K562 (cell line): ENCODE measurements at regions not wholly inside any gene's neighbourhood (a gene's known extent, or its start where the extent isn't known, plus 50 kb on each side); places are given as distances from the start of the nearest gene placed in this dataset.

Experiments used
- ATAC-seq: fragments of 200-7000 bp; cut with Tn5 transposase; 3 replicates; pipeline ENCODE4 v1.9.1; 2020; ENCODE audit warnings: moderate library complexity
- BruUV-seq: library from RNA; stranded (reverse); fragments of 400-500 nt; replicated peaks from 2 replicates; lab custom pipeline; 2021; lab: Mats Ljungman, UMichigan
- CTCF ChIA-PET: fragments of 300-600 bp; formaldehyde crosslinking; extraction: SDS; loops from one replicate; lab custom pipeline; 2021; ENCODE audit warnings: low intra/inter-chr PET ratio; lab: Yijun Ruan, JAX
- POLR2A ChIA-PET: fragments of 300-600, 350-650 bp; sonication (Branson Sonifier 250); formaldehyde crosslinking; extraction: SDS; loops from one replicate; lab custom pipeline; 2021; ENCODE audit warnings: antibody characterized with exemption, inconsistent platforms; lab: Yijun Ruan, JAX
- DNase-seq, 4 experiments: peaks; one replicate each; pipeline versions ENCODE4 v3.0.0 to v3.0.0-alpha.2; 2011 to 2018; ENCODE audit warnings: low spot score in 3 of 4, mixed read lengths in 3 of 4; ENCODE audit errors: extremely low read depth in 1 of 4
- FAIRE-seq: peaks from 2 replicates; lab custom pipeline; 2011; peaks lifted over from hg19 to GRCh38; lab: Jason Lieb, UNC
- H2AFZ ChIP-seq: 2 replicates; pipeline ENCODE4 v1.6.0; 2011; ENCODE audit warnings: low read depth, low read length, control low read depth, inconsistent platforms
- H3K27ac ChIP-seq: fragments of 200-600 bp; 3 replicates; pipeline ENCODE4 v1.8.0; 2011; ENCODE audit warnings: low read depth, mild to moderate bottlenecking, control low read depth, inconsistent platforms, low read length, moderate library complexity, mixed read lengths; ENCODE audit errors: extremely low read depth
- H3K27me3 ChIP-seq, 2 experiments: fragments of 300-600 bp in 1 of 2; 2 replicates in 1 of 2; 3 replicates in 1 of 2; pipeline versions ENCODE4 v1.6.0 to v1.8.0; 2011; ENCODE audit warnings: inconsistent platforms in 2 of 2, low read length in 2 of 2, mild to moderate bottlenecking in 1 of 2, mixed read lengths in 1 of 2, moderate library complexity in 1 of 2; ENCODE audit not compliant: control insufficient read depth in 2 of 2, insufficient read depth in 2 of 2
- H3K36me3 ChIP-seq: fragments of 300-600 bp; 3 replicates; pipeline ENCODE4 v1.8.0; 2011; ENCODE audit warnings: mild to moderate bottlenecking, low read length, inconsistent platforms; ENCODE audit not compliant: control insufficient read depth, insufficient read depth
- H3K4me1 ChIP-seq, 2 experiments: fragments of 200-600 bp in 1 of 2; replicated peaks in 1 of 2; 2 replicates in 1 of 2; 3 replicates in 1 of 2; pipeline versions ENCODE4 v1.5.1 to v1.8.0; 2011; ENCODE audit warnings: inconsistent platforms in 2 of 2, low read length in 2 of 2, mild to moderate bottlenecking in 1 of 2, mixed read lengths in 1 of 2, moderate library complexity in 1 of 2; ENCODE audit not compliant: control insufficient read depth in 2 of 2, insufficient read depth in 2 of 2
- H3K4me2 ChIP-seq: 2 replicates; pipeline ENCODE4 v1.6.1; 2011; ENCODE audit warnings: low read length, control low read depth, inconsistent platforms, mixed read lengths; ENCODE audit not compliant: insufficient read depth
- H3K4me3 ChIP-seq: fragments of 200-600 bp; sonication (generic), shearing (Covaris generic); 2 replicates; pipeline ENCODE4 v1.5.1; 2016; ENCODE audit warnings: control low read depth, inconsistent platforms
- H3K79me2 ChIP-seq: fragments of 200-600 bp; 3 replicates; pipeline ENCODE4 v1.8.0; 2011; ENCODE audit warnings: low read length, inconsistent platforms; ENCODE audit not compliant: control insufficient read depth, insufficient read depth
- H3K9ac ChIP-seq, 2 experiments: 2 replicates each; pipeline versions ENCODE4 v1.6.0 to v1.6.1; 2011; ENCODE audit warnings: low read depth in 2 of 2, low read length in 2 of 2, control low read depth in 1 of 2, inconsistent platforms in 1 of 2, mild to moderate bottlenecking in 1 of 2, mixed read lengths in 1 of 2; ENCODE audit not compliant: insufficient read depth in 1 of 2
- H3K9me1 ChIP-seq: one replicate; pipeline ENCODE4 v1.6.0; 2011; ENCODE audit warnings: inconsistent platforms, mild to moderate bottlenecking, low read length, moderate library complexity; ENCODE audit not compliant: control insufficient read depth, insufficient read depth
- H3K9me3 ChIP-seq: replicated peaks from 2 replicates; pipeline ENCODE4 v1.5.1; 2011; ENCODE audit warnings: low read depth, low read length, inconsistent platforms; ENCODE audit not compliant: control insufficient read depth, insufficient read depth
- H4K20me1 ChIP-seq: replicated peaks from 2 replicates; pipeline ENCODE4 v1.6.1; 2011; ENCODE audit warnings: low read length, inconsistent platforms, mixed read lengths; ENCODE audit not compliant: control insufficient read depth, insufficient read depth
- BACH1 ChIP-seq: fragments of 200-800 bp; sonication (Bioruptor generic); IDR thresholded peaks from 2 replicates; pipeline ENCODE4 v1.6.1; 2016; ENCODE audit warnings: missing genetic modification characterization, missing compliant biosample characterization
- BDP1 ChIP-seq: IDR thresholded peaks from 3 replicates; pipeline ENCODE4 v1.6.1; 2011; ENCODE audit not compliant: insufficient read length, insufficient read depth
- C11orf30 ChIP-seq: fragments of 450-650 bp; IDR thresholded peaks from 2 replicates; pipeline ENCODE4 v1.6.1; 2016; ENCODE audit warnings: low read depth, mild to moderate bottlenecking
- CBFA2T2 ChIP-seq: fragments of 450-650 bp; conservative IDR thresholded peaks from 2 replicates; pipeline ENCODE4 v1.6.1; 2017; ENCODE audit warnings: mild to moderate bottlenecking
- DPF2 ChIP-seq: fragments of 450-650 bp; IDR thresholded peaks from 2 replicates; pipeline ENCODE4 v1.6.1; 2016
- EP300 ChIP-seq: IDR thresholded peaks from 2 replicates; pipeline ENCODE4 v1.6.1; 2012; ENCODE audit warnings: low read length, improper control_type of control experiment
- KLF13 ChIP-seq: fragments of 450-650 bp; IDR thresholded peaks from 2 replicates; pipeline ENCODE4 v1.6.1; 2016; ENCODE audit warnings: missing genetic modification characterization, low read depth, mild to moderate bottlenecking, missing compliant biosample characterization, moderate library complexity, borderline replicate concordance
- KLF16 ChIP-seq: IDR thresholded peaks from 2 replicates; pipeline ENCODE4 v1.6.1; 2016; ENCODE audit warnings: antibody characterized with exemption
- MAFG ChIP-seq: fragments of 450-650 bp; conservative IDR thresholded peaks from 2 replicates; pipeline ENCODE4 v1.6.1; 2016; ENCODE audit warnings: missing genetic modification characterization, missing compliant biosample characterization
- MTA2 ChIP-seq: fragments of 450-650 bp; IDR thresholded peaks from 2 replicates; pipeline ENCODE4 v1.6.1; 2016; ENCODE audit warnings: low read depth
- MXI1 ChIP-seq: IDR thresholded peaks from 2 replicates; pipeline ENCODE4 v1.6.1; 2011; ENCODE audit warnings: low read depth, mild to moderate bottlenecking, improper control_type of control experiment, low read length
- MYBL2 ChIP-seq, 2 experiments: fragments of 450-650 bp in 1 of 2; sonication (generic) in 1 of 2; formaldehyde crosslinking in 1 of 2; IDR thresholded peaks; 2 replicates each; pipeline versions ENCODE4 v1.6.1 to v1.8.1; 2017 to 2022; ENCODE audit warnings: borderline replicate concordance in 1 of 2, inconsistent platforms in 1 of 2, low read depth in 1 of 2, mild to moderate bottlenecking in 1 of 2, missing genetic modification reagents in 1 of 2, moderate library complexity in 1 of 2
- MYNN ChIP-seq, 2 experiments: sonication (generic); formaldehyde crosslinking in 1 of 2; IDR thresholded peaks; 2 replicates each; pipeline versions ENCODE4 v1.5.0 to v1.6.1; 2016 to 2020; ENCODE audit warnings: antibody characterized with exemption in 1 of 2, missing genetic modification reagents in 1 of 2
- NBN ChIP-seq: fragments of 450-650 bp; IDR thresholded peaks from 2 replicates; pipeline ENCODE4 v1.6.1; 2016; ENCODE audit warnings: low read depth, mild to moderate bottlenecking
- NCOR1 ChIP-seq: fragments of 450-650 bp; IDR thresholded peaks from 2 replicates; pipeline ENCODE4 v1.6.1; 2016; ENCODE audit warnings: mild to moderate bottlenecking, moderate library complexity
- POLR2B ChIP-seq: fragments of 450-650 bp; IDR thresholded peaks from 2 replicates; pipeline ENCODE4 v1.6.1; 2018; ENCODE audit warnings: low read depth; ENCODE audit not compliant: partially characterized antibody
- RNF219 ChIP-seq: fragments of 250-450 bp; sonication (Bioruptor Pico); IDR thresholded peaks from 2 replicates; pipeline ENCODE4 v1.5.0; 2022; ENCODE audit warnings: mild to moderate bottlenecking
- SMARCA4 ChIP-seq: fragments of 450-650 bp; IDR thresholded peaks from 2 replicates; pipeline ENCODE4 v1.6.1; 2016
- SRSF7 ChIP-seq: fragments of 200-400 bp; formaldehyde crosslinking; optimal IDR thresholded peaks from 2 replicates; pipeline ENCODE3; 2017; ENCODE audit warnings: mild to moderate bottlenecking, low read depth, low read length
- TAF7 ChIP-seq: fragments of 450-650 bp; IDR thresholded peaks from 2 replicates; pipeline ENCODE4 v1.6.1; 2016; ENCODE audit warnings: missing genetic modification characterization, missing compliant biosample characterization
- TCF3 ChIP-seq: sonication (generic); formaldehyde crosslinking; IDR thresholded peaks from 2 replicates; pipeline ENCODE4 v1.4.0; 2020; ENCODE audit warnings: mild to moderate bottlenecking, missing genetic modification reagents
- TEAD4 ChIP-seq, 2 experiments: sonication (generic) in 1 of 2; formaldehyde crosslinking in 1 of 2; IDR thresholded peaks; 2 replicates each; pipeline versions ENCODE4 v1.6.1 to v1.8.0; 2012 to 2022; ENCODE audit warnings: borderline replicate concordance in 1 of 2, inconsistent platforms in 1 of 2, low read length in 1 of 2, mild to moderate bottlenecking in 1 of 2, missing genetic modification reagents in 1 of 2
- ZNF785 ChIP-seq: fragments of 250-450 bp; sonication (Bioruptor Pico); IDR thresholded peaks from 2 replicates; pipeline ENCODE4 v1.4.0; 2020; ENCODE audit warnings: mild to moderate bottlenecking
- WGBS: fragments of 100-300 bp; shearing (Covaris generic); methylation state at CpG from one replicate; pipeline ENCODE4 v1.1.6; 2016; ENCODE audit warnings: low coverage, mixed read lengths; ENCODE audit not compliant: insufficient coverage; ENCODE audit errors: missing lambda C conversion rate; 5-methylcytosine and 5-hydroxymethylcytosine counted together
- in situ Hi-C: fragments of 300-500 bp; cut with MboI; formaldehyde crosslinking; loops from 4 replicates; pipeline ENCODE4 v1.15.0; 2018; ENCODE audit warnings: inconsistent platforms, mixed read lengths
- intact Hi-C: fragments of 100-400 bp; cut with micrococcal nuclease; formaldehyde crosslinking; loops from 2 replicates; pipeline ENCODE4 v1.14.2; 2022

GRCh38 chr2:216936954-216937357 lies 77.1 kb upstream of the TNP1 start:
- DNase-seq: peak in 2 of 4 experiments; percentile 35 to 54
- ATAC-seq: peak; percentile 77
- Histone ChIP-seq H2AFZ (no peak overlapping the region), H3K9me3 (no peaks in the 10 kb centered on the region), H3K9ac (no peak overlapping the region), H3K4me3 (no peak overlapping the region), H4K20me1 (no peaks in the 10 kb centered on the region), H3K4me1 (peaks cover 8 to 27% of the 10 kb centered on the region in 2 experiments), H3K4me2 (no peak overlapping the region; the same call in 1 of the 2 replicates), H3K27me3 (no peaks in the 10 kb centered on the region; a peak in 1 of 5 replicates), H3K9me1 (no peaks in the 10 kb centered on the region), H3K36me3 (no peaks in the 10 kb centered on the region), H3K27ac (no peak overlapping the region), H3K79me2 (no peaks in the 10 kb centered on the region)
- ChIA-PET CTCF (no interaction called here), POLR2A (interaction anchor here (0.7 kb wide), 1 partner anchor 373 kb away, joined by 3 read pairs; no protein-coding TSS in a partner anchor)
- in situ Hi-C loops (no loop called here), intact Hi-C loops (no loop called here)
- BruUV-seq: no TSS peak
- 0% methylated on average over 5 of the region's 5 CpGs for WGBS
- peak; percentile 65 for FAIRE-seq
- peak; percentile 77 for TF ChIP-seq NCOR1
- TF ChIP-seq SRSF7: no peak
- 0 out of 2 replicates have a peak, but pooled peaks have one; percentile 40 for TF ChIP-seq KLF13 (tag)
- peak; percentile 69 for TF ChIP-seq CBFA2T2
- 0 out of 2 replicates have a peak, but pooled peaks have one; percentile 38 for TF ChIP-seq KLF16
- peak; percentile 60 for TF ChIP-seq MAFG (tag)
- TF ChIP-seq EP300: peak; percentile 35; the same call in 1 of the 2 replicates
- TF ChIP-seq NBN: no peak
- peak; percentile 82 for TF ChIP-seq TCF3 (CRISPR knock-in tag)
- TF ChIP-seq C11orf30: peak; percentile 58; the same call in 1 of the 2 replicates
- no peak for TF ChIP-seq POLR2B
- TF ChIP-seq RNF219 (CRISPR knock-in tag): no peak
- TF ChIP-seq TAF7 (tag): no peak
- no peak for TF ChIP-seq MXI1
- no peak for TF ChIP-seq BDP1
- TF ChIP-seq ZNF785 (CRISPR knock-in tag): no peak
- TF ChIP-seq TEAD4 (IDR thresholded peaks at IDR 0.05; ENCODE audit: low read length): 0 out of 2 replicates have a peak, but pooled peaks have one; percentile 11
- no peak for TF ChIP-seq TEAD4 (CRISPR knock-in tag; IDR thresholded peaks at IDR 0.05; ENCODE audit: borderline replicate concordance)
- no peak for TF ChIP-seq BACH1 (tag)
- TF ChIP-seq SMARCA4: no peak
- TF ChIP-seq MYBL2 (IDR thresholded peaks at IDR 0.05; ENCODE audit: low read depth): no peak
- no peak for TF ChIP-seq MYBL2 (CRISPR knock-in tag; IDR thresholded peaks at IDR 0.05; ENCODE audit: borderline replicate concordance)
- TF ChIP-seq MTA2: peak; percentile 32; the same call in 1 of the 2 replicates
- peak; percentile 25; the same call in 1 of the 2 replicates for TF ChIP-seq MYNN (IDR thresholded peaks at IDR 0.05)
- no peak for TF ChIP-seq MYNN (CRISPR knock-in tag; IDR thresholded peaks at IDR 0.05)
- 0 out of 2 replicates have a peak, but pooled peaks have one; percentile 17 for TF ChIP-seq DPF2
